HG03342 (cell line): ENCODE measurements at regions not wholly inside any gene's neighbourhood (a gene's known extent, or its start where the extent isn't known, plus 50 kb on each side); places are given as distances from the start of the nearest gene placed in this dataset.
"Not testable (repeated sequence)": the region's sequence is repeated elsewhere in the genome, so short reads cannot be mapped to it uniquely, and the experiment has no call there.

Source experiments
- ATAC-seq: cut with Tn5 transposase; IDR thresholded peaks from one replicate; pipeline ENCODE4 v1.9.1; 2021; ENCODE audit warnings: mild to moderate bottlenecking, moderate library complexity; ENCODE audit not compliant: unreplicated experiment

DNA sequence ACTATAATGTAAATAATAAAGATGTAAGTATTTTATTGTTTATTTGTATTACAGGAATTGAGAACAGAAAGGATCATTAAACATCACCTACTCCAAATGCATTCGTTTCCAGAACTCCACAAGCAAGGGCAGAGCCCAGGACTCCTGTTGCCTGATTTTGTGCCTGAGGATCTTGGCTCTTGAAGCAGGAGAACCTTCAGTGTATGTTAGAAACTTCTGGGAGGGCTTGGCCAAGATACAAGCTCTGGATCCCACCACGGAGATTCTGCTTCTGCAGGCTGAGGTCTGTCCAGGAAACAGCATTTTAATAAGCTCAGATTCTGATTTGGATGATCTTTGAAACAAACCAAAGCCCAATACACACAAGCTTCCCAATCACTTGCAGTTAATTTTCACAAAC is 142.4 kb upstream of the SOX11 start:
- ATAC-seq = no peak

DNA sequence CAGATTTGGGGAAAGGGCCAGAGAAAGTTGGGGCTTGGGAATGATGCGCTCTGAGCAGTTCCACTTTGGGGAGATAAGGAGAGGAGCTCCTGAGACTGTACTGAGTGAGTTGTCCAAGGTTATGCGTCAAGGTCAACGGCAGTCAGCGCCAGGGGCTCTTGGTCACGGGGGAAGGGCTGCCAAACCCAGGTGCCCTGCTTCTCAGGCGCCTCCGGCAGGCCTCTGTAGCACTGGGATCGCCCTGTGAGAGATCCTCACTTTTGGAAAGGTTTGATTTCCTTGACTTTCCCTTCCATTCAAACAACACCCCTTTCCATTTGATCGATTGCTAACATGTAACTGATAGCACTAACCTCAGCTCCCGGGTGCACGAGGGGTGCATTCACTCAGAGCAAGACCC is 136.5 kb upstream of the SOX11 start:
- no peak for ATAC-seq

DNA sequence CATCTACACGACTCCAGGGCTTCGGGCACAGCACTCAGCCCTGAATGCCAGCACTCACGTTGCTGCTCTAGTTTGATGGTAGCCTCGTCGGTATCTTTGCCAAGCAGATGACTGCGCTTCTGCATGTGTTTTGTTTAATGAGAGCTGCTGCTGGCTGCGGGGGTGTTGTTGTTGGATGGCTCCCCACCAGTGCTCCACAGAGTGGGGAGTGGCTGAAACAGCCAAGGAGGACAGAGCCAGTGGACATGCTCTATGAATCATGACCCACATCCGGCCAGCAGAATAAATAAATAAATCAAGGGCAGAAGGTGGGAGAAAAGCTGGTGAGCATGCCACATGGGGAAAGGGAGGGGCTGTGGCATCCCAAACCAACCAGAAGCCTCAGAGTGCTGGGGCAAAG is 131.2 kb upstream of the SOX11 start:
- no peak for ATAC-seq

DNA sequence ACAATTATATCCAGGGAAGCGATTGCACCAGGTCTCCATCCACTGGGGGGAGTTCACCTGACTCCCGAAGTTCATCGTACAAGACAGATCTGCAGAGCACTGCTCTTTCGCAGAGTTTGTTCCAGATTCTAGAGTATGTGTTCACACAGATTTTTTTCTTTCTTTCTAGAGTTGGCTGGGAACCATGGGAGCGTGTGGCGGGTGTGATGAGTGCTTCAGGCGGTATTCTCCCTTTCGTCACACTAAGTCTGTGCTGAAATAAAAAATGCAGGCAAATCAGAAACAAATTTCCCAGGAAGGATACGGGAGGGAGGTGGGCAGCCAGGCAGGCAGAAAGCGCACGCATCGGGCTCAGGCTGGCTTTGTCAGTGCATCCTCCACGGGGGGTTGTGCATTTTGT is 129.8 kb upstream of the SOX11 start:
- ATAC-seq = no peak

DNA sequence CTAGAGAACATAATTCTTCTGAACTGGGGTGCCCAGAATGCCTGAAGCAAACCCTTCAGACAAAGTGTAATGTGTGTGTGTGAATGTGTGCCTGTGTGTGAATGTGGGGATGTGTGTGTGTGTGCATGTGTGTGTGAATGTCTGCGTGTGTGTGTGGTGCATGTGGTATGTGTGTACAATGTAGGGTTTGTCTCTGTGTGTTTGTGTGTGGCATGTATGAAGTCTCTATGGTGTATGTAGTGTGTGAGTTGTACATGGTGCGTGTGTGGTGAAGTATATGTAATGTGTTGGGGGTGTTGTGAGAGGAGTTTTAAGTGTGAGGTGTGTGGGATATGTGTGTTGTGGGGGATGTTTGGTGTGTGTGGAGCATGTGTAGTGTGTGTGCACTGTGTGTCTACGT is 129.3 kb upstream of the SOX11 start:
- ATAC-seq = no peak

DNA sequence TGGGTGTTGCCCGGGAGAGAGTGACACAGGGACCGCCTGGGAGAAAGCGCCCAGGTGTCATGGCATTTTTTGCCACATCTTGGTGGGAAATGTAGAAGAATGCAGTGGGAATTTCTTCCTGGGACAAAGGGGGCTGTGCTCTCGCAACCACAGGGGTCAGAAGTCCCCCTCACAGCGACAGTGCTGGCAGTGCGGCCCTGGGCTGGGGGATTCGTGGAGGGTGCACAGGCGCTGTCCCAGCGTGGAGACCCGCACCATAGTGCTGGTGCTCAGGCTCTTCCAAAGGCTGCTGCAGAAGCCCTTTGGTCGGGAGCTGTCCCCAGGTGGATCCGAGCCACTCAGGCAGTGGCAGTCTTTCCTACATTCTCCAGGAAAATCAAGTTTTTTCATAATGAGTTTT is 128.8 kb upstream of the SOX11 start:
- ATAC-seq = no peak

DNA sequence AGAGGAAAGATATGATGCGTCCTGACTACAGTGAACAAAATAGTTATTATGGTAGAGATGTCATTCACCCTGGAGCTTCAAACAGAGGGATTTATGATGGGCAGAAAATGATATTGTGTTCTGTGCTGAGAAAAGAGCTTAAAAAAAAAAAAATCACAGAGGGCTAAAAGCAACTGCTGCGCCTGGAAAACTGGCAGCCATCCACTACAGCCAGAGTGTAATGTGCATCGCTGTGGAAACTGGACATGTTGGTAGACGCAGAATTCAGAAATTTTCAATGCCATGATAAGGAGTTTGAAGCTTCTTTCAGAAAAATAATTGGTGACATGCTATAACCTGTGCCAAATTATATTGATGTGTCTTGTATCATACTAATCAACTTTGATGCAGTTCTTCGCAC is 122.9 kb upstream of the SOX11 start:
- no peak for ATAC-seq

DNA sequence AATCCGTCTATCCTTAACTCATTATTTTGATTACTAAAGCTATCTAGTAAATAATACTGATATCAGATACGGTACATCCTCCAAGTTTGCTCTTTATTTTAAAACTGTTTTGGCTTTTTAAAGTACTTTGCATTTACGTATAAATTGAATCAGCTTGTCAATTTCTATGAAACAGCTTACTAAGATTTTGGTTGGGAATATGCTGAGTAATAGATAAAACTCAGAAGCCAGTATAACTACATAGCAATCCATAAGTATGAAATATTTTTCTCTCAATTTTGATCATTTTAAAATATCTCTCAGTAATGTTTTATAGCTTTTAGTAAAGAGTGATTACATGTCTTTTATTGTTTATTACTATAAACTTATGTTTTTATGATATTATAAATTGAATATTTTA is 116.2 kb upstream of the SOX11 start:
- ATAC-seq = no peak

DNA sequence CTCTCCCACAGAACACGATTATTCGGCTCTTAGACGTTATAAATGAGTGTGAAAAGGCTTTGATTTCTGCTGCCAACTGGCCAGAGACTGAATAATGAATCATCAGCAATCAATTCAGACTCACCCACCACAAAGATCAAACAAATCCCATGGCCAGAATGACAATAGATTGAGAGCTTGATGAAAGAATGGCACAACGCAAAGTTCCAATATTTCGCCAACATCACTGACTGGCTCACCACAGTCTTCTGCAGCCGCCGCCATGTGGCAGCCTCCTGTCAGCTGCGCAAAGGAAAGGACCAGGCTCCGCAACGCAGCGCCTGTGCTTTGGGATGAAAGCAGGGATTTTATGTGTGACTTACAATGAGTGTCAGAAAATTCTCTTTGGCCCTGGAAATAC is 104.4 kb upstream of the SOX11 start:
- no peak for ATAC-seq

DNA sequence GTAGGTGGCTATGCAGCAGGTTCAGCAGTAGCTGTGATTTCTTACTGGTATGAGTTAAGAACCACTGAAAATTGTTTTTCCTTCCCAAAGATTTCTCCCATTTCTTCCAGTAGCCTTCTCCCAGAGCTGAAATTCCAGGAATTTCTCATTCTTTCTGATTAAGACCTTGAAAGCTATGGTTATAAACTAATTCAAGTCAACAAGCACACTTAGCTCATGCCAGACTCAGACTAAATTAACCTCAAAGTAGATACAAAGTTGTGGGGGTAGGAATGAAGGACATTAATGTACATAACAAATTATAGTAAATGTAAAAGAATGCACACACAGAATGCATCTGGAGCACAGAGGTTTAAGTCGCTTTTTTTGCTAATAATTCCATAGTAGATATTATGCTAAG is 103.6 kb upstream of the SOX11 start:
- no peak for ATAC-seq

DNA sequence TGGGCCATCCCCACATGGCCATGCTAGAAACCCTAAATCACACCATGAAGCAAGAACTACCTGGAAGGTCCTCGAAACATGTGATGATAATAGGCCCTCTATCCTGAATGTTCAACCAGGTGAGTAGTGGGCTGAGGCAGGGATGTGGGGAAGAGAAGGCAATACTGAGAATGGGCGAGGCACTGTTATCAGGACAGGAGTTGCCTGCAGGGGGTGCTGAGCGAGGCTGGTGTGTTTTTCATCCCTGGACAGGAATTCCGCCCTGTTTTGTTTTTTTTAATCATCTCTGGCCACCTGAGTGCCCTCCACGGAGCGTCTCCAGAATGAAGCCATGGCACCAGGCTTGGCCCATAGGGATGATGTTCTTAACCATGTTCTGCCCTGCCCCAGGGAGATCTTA is 103.0 kb upstream of the SOX11 start:
- ATAC-seq = no peak

DNA sequence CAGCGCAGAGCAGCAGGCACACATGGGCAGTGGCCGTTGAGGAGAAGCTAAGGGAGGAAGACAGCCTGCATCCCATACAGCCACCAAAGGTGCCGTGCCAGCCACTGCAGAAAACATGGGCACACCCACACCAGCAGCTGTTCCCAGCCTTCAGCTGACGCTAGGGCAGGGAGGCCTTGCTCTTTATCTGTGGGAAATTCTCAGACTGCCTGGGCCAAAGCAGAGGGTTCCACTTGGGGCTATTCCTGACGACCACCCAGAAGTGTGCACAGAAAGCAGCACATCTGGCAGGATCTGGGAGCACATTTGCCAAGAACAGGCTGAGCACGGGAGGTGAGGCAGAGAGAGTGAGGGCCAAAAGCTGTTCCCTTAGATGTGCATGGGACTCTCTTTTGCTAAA is 101.3 kb upstream of the SOX11 start:
- ATAC-seq = no peak

DNA sequence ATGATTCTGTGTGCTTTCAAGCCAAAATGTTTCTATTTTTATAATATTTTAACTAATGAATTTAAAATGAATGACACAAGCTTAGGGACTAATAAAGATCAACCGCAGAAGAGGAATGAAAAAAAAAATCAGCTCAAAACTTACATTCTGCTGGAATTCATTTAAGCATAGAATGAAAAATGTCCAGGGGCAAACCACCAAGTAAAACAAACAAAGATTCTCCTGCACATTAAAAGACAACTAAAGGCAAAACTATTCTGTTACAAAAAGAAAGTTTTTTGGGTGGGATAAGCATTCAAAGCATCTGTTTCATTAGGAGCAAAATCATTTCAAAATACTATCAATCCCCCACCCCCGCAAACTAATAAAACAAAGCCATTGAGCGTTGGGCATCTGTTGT is 99.3 kb upstream of the SOX11 start:
- no peak for ATAC-seq

DNA sequence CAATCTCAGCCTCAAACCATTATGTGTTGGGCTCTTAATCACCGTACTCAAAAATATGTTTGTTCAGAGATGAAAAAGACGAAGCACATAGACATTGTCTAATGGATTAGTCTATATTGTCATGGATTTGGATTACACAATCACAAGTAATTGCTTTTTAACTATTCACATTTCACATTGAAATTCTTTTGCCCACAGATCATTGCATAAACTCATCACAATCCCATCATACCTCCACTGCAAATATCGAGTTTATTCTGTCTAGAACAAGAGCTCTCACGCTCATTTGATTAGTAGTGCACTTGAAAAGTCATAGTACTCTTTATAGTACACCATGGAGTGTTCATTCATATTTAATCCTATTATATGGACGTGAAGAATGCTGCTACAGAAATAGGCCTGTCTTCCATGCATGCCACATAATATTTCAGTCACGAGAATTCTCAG is 97.9 kb upstream of the SOX11 start:
- no peak for ATAC-seq

DNA sequence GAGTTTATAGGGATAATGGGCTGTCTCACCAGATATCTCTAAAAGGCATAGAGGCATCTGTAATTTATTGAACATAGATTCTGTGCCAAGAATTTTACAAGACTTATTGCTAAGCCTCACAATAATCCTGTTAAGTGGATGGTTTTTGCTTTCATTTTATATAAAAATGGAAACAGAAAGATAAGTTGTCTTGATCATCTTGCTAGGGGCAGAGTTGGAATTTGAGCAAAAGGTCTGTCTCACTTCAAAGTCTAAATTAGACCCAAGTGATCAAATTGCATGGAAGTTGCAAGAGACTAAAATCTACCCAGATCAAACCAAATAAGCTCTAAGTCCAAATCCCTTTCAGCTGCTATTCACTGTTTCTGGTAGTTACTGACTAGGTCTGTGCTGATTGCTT is 95.3 kb upstream of the SOX11 start:
- ATAC-seq = no peak

DNA sequence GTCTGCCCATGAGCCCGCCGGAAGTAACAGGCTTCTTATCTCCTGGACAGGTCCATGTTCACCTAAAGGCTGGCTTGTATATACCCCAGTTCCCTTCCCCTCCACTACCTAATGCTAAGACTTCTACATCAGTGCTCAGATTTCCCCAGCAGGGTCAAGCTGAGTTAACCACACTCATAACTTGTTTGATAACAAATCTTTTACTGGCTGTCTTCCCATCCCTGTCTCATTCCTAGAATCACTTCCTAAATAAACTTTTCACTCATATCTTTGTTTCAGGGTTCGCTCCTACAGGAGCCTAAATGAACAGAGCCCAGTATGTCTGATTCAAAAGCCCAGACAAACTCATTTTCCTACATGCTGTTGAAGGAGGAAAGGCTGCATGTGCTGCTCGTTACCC is 94.0 kb upstream of the SOX11 start:
- no peak for ATAC-seq

DNA sequence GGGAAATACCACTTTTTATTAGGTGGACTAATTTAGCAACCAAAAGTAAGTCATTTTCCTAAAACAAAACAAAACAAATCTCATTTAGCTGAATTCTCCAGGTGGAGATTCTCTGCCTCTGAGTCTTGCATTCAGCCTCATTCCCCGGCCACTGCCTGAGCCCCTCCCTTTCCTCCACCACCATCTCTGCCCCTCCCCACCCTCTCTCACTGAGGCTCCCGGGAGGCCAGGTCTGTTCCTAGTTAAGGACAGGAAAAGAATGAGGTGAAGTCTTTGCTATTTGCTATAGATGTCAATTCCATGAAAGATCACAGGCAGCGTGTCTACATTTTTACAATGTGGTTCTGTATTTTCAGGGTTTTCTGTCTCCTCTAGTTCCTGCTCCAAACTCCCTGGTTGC is 83.0 kb upstream of the SOX11 start:
- no peak for ATAC-seq

DNA sequence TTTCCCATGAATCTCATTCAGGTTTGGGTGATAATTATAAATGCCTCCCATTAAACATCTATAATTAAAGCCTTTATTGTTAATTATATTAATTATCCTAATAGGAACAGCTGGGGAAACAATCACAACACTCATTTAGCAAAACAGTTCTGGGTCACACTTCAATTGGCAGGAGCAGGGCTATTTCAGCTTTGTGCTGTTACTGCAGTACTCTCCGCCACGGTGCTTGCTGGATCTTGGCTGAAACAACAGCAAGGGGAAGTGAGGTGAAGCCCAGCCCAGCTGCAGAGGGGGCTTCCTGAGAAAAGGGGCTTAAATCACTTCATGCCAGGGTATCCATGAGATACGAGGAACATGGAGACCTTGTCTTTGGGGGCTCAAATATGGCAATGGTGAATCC is 79.5 kb upstream of the SOX11 start:
- no peak for ATAC-seq

DNA sequence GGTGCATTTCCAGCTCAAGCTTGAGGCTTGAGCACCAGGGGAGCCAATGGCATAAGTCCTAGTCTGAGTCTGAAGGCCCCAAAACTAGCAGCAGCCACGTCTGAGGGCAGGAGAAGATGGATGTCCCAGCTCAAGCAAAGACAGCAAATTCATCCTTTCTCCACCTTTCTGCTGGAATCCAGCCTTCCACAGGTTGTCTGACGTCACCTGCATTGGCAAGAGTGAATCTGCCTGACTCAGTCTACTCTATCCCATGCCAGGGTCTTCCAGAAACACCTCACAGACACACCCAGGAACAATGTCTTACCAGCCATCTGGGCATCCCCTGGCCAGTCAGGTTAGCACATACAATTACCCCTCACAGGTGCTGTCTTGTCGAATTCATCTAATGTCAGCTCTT is 76.2 kb upstream of the SOX11 start:
- no peak for ATAC-seq

DNA sequence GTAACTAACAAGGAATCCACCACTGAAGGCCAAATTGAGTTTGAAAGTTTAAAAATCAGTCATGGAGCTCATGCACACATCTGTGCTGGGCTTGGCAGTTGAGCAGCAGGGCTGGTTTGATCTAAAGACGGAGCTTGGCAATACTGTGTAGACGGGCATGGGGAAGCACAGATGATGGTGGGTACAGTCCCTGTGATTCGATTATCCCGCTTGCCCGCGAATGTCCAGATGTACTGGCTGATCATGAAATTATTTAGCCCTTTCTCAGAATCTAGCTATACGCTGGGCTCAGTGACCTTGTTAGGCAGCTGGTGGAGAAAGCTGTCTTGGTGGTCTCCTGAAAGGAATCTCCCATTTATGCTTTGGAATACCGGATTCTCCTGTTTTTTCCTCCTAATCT is 74.8 kb upstream of the SOX11 start:
- ATAC-seq = no peak

DNA sequence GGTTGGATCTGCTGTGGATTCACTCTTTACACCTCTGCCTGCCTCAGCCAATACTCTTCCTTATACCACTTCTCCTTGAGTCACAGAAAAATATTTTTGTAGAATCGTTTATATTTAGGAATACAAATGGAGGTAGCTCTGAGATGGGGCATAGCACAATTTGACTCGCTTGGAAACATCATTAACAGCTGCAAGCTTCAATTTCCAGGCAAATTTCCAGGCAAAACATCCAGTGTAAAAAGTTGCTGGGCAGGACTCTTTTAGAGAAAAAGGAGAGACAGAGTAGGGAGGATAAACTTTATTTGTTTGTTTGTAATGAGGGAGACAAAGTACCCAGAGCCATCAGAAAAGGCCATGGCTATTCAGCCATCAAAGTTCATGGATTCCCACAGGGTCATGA is 74.4 kb upstream of the SOX11 start:
- ATAC-seq = no peak

DNA sequence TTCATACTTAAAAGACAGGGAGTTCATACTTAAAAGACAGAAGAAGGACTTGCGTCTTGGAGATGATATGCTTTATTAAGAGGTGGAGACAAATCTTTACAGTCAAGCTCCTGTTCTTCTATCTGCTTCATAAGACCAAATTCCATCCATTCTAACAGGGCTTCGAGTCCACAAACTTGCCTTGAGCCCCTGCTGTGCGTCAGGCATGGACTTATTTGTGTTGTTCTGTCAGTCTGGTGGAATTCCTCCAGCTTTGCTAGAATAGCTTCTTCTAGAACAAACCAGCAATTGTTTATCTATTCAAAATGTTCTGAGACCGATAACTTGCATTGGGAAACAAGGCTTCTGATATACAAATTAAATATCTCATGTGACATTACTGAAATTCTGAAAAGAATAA is 73.9 kb upstream of the SOX11 start:
- ATAC-seq = no peak

DNA sequence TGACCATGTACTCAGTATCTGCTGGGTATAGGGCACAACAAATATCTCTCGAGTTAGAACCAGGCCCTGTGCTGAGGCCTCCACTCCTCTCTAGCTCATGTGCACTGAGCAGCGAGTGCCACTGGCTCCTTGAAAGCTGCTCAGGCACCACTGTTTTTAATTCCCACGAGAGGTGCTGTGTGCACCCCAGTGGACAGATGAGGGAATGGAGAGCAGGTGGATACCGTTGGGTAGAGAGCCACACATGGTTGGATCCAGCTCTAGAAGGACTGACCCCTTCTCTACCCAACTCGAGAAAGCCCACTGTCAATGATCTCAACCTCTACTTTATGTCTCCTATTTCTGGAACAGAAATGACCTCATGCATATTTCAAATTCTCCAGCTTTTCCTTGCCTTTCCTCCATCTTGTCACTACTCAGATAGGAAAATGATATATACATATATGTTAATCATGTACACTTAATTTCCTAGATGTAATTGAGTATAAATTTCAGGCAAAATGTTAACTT is 66.6 kb upstream of the SOX11 start:
- ATAC-seq = not testable (repeated sequence)

DNA sequence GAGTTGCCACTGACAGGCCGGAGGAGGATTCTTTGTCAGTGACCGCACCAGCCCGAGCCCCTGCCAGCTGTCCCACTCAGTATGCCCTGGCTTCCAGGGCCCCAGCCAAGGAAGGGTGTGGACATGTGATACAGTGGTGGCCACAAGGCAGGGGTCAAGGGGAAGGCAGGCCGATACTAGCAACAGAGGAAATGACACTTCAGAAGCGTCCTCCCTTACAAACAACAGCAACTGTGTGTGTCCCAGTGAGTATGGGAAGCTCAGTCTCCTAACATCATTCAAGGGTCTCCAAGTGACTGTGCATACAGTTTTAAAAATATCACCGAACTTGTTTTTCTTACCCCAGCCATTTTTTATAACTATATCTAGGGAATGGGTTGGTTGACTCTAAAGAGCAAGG is 63.7 kb upstream of the SOX11 start:
- ATAC-seq = not testable (repeated sequence)
